ENCODE measurements at regions not wholly inside any gene's neighbourhood (a gene's known extent, or its start where the extent isn't known, plus 50 kb on each side); places are given as distances from the start of the nearest gene placed in this dataset.

DNA sequence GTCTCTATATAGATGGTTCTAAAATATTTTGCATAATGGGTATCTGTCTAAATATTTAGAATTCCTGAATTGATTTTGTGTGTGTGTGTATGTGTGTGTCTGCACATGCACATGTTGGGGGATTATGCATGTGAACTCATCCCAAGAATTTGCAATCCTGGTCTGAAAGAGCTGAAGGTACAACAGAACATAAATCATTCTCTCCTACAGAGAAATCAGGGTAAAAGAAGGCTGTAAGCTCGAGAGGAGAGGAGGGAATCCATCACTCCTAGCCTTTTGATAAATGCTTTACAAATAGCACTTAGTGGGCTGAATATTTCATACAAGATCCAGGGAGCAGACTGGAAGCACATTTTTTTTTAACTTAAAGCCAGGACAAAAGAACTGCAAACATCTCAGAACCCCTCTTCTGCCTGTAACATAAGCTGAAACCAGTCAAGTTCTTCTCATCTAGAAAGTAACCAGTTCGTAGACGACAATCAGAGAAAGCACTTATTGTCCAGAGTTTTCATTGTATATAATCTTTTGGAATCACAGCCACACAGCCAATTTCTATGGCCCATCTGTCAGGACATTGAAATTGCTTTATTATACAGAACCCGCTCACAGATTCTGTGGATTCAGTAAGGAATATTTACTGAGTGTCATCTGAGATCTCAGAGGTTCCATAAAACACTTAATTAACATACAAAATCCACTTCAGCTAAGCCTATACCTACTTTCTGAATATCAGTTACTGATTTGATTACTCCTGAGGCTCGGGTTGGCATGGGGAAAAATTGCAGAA is 541.4 kb upstream of the ZNF462 start:
- no peak overlapping the region for H3K27ac ChIP-seq (ENCODE audit: low read length)

GRCh38 chr9:106322706-106323245 is 540.2 kb upstream of the ZNF462 start:
- H3K4me3 ChIP-seq (ENCODE audit: low read length): no peak overlapping the region
- no peaks in the 10 kb centered on the region for H4K20me1 ChIP-seq (ENCODE audit: insufficient read depth)
- TF ChIP-seq TAF1 (IDR thresholded peaks at IDR 0.05; ENCODE audit: low read depth) (no peak), CTCF (IDR thresholded peaks at IDR 0.05; ENCODE audit: poor library complexity, severe bottlenecking) (no peak), EP300 (conservative IDR thresholded peaks at IDR 0.05; ENCODE audit: poor library complexity, severe bottlenecking) (no peak), SMC3 (conservative IDR thresholded peaks at IDR 0.05; ENCODE audit: poor library complexity) (no peak), MXI1 (conservative IDR thresholded peaks at IDR 0.05; ENCODE audit: poor library complexity, severe bottlenecking) (no peak)
- TF ChIP-seq, protein P1, sequence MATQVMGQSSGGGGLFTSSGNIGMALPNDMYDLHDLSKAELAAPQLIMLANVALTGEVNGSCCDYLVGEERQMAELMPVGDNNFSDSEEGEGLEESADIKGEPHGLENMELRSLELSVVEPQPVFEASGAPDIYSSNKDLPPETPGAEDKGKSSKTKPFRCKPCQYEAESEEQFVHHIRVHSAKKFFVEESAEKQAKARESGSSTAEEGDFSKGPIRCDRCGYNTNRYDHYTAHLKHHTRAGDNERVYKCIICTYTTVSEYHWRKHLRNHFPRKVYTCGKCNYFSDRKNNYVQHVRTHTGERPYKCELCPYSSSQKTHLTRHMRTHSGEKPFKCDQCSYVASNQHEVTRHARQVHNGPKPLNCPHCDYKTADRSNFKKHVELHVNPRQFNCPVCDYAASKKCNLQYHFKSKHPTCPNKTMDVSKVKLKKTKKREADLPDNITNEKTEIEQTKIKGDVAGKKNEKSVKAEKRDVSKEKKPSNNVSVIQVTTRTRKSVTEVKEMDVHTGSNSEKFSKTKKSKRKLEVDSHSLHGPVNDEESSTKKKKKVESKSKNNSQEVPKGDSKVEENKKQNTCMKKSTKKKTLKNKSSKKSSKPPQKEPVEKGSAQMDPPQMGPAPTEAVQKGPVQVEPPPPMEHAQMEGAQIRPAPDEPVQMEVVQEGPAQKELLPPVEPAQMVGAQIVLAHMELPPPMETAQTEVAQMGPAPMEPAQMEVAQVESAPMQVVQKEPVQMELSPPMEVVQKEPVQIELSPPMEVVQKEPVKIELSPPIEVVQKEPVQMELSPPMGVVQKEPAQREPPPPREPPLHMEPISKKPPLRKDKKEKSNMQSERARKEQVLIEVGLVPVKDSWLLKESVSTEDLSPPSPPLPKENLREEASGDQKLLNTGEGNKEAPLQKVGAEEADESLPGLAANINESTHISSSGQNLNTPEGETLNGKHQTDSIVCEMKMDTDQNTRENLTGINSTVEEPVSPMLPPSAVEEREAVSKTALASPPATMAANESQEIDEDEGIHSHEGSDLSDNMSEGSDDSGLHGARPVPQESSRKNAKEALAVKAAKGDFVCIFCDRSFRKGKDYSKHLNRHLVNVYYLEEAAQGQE (IDR thresholded peaks at IDR 0.05; ENCODE audit: borderline replicate concordance): no peak

More for the DNA sequence above, 541.4 kb upstream of the ZNF462 start:
- TF ChIP-seq CTCF (IDR thresholded peaks at IDR 0.05; ENCODE audit: poor library complexity, severe bottlenecking) (no peak), TAF1 (IDR thresholded peaks at IDR 0.05; ENCODE audit: low read depth) (no peak), RAD21 (conservative IDR thresholded peaks at IDR 0.05) (no peak), SMC3 (conservative IDR thresholded peaks at IDR 0.05; ENCODE audit: poor library complexity) (no peak), POLR2AphosphoS5 (IDR thresholded peaks at IDR 0.05) (no peak), EZH2 (IDR thresholded peaks at IDR 0.05; ENCODE audit: borderline replicate concordance, insufficient read depth, low read length, poor library complexity, severe bottlenecking) (no peak), EP300 (conservative IDR thresholded peaks at IDR 0.05; ENCODE audit: poor library complexity, severe bottlenecking) (no peak), MXI1 (conservative IDR thresholded peaks at IDR 0.05; ENCODE audit: poor library complexity, severe bottlenecking) (no peak)
- TF ChIP-seq, protein P1 (IDR thresholded peaks at IDR 0.05; ENCODE audit: borderline replicate concordance): no peak
- no peak overlapping the region for H2AFZ ChIP-seq (ENCODE audit: low read depth, low read length)
- no peaks in the 10 kb centered on the region for H3K27me3 ChIP-seq (ENCODE audit: insufficient read depth, low read depth, low read length)
- no peaks in the 10 kb centered on the region for H3K36me3 ChIP-seq (ENCODE audit: insufficient read depth, low read length)
- H3K9ac ChIP-seq (ENCODE audit: low read length): no peak overlapping the region
- H3K9me3 ChIP-seq (ENCODE audit: low read length): no peaks in the 10 kb centered on the region
- H3K4me3 ChIP-seq (ENCODE audit: low read length): no peak overlapping the region
- H3K79me2 ChIP-seq (replicated peaks; ENCODE audit: insufficient read depth, low read length): no peaks in the 10 kb centered on the region
- no peaks in the 10 kb centered on the region for H4K20me1 ChIP-seq (ENCODE audit: insufficient read depth)
- H3K9me2 ChIP-seq (ENCODE audit: insufficient read depth, low read length): no peaks in the 10 kb centered on the region
- no peak overlapping the region for H3K4me2 ChIP-seq (ENCODE audit: low read length)
- H3F3A ChIP-seq (ENCODE audit: insufficient read depth, low read length, poor library complexity, severe bottlenecking): no peaks in the 10 kb centered on the region

More at GRCh38 chr9:106322706-106323245, 540.2 kb upstream of the ZNF462 start:
- Histone ChIP-seq H3K9me3 (ENCODE audit: low read length) (no peaks in the 10 kb centered on the region), H3F3A (ENCODE audit: insufficient read depth, low read length, poor library complexity, severe bottlenecking) (no peaks in the 10 kb centered on the region), H3K9ac (ENCODE audit: low read length) (no peak overlapping the region), H2AFZ (ENCODE audit: low read depth, low read length) (no peak overlapping the region), H3K27me3 (ENCODE audit: insufficient read depth, low read depth, low read length) (no peaks in the 10 kb centered on the region), H3K79me2 (replicated peaks; ENCODE audit: insufficient read depth, low read length) (no peaks in the 10 kb centered on the region), H3K9me2 (ENCODE audit: insufficient read depth, low read length) (no peaks in the 10 kb centered on the region), H3K27ac (ENCODE audit: low read length) (no peak overlapping the region), H3K4me2 (ENCODE audit: low read length) (no peak overlapping the region), H3K36me3 (ENCODE audit: insufficient read depth, low read length) (no peaks in the 10 kb centered on the region)

All from neural cell (in vitro differentiated cells).